Activated effector memory CD4-positive, alpha-beta T cell treated with anti-CD3 and anti-CD28 coated beads, Interleukin-2, amount 50 U/mL, for 16 hours (primary cell): ENCODE measurements at regions not wholly inside any gene's neighbourhood (a gene's known extent, or its start where the extent isn't known, plus 50 kb on each side); places are given as distances from the start of the nearest gene placed in this dataset.
"Not testable (repeated sequence)": the region's sequence is repeated elsewhere in the genome, so short reads cannot be mapped to it uniquely, and the experiment has no call there.

Experiments used
- DNase-seq: peaks from one replicate; pipeline ENCODE4 v3.0.0-alpha.2; 2020

- DNase-seq, result no peak
Observed at GRCh38 chr7:19290066-19290465, 144.8 kb upstream of the FERD3L start.

DNA sequence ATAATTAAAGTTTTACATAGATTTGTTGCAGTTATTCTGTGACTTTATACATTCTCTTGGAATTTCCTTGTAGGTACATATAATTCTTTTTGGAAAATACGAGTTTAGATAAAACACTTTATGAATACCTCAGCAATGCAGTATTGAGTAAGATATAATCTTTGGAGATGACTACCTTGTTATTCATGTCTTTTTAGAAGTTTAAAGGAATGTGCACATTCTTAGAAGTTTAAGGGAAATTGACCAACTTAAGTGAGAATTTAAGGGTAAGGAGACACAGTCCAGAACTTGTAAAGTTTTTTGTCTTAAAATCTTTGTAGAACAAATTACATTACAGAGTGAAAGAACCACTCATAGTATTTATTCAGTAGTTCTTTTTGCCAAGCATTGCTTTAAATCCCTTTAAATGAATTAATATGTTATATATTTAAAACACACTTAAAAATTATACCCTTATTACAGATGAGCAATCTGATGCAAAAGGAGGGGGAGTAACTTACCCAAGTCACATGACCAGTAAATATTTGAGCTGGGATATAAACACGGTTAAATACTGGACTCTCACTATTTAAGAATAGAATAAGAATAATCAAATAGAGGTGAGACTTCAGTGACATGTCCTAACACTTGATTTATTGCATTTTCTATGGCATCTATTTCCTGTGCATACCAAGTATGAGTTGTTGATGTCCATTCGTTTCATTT is 139.5 kb upstream of the FERD3L start:
- no peak for DNase-seq

DNA sequence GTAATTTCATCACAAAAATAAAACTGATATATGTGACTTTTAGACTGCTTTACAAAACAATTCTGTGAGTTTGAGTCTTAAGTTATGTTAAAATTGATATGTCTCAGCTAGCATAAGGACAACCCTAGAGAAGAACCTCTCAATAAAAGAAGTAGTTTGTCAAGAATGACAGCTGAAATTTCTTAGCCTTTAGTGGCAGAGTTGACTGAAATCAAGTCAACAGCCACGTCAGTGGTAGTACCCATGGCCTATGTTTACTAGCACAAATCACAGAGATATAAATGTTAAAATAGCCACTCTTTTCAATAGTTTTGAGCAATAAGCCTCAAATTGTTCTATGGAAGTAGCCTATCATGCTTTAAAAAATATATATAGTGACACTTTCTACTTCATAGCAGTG is 138.9 kb upstream of the FERD3L start:
- DNase-seq, result no peak

DNA sequence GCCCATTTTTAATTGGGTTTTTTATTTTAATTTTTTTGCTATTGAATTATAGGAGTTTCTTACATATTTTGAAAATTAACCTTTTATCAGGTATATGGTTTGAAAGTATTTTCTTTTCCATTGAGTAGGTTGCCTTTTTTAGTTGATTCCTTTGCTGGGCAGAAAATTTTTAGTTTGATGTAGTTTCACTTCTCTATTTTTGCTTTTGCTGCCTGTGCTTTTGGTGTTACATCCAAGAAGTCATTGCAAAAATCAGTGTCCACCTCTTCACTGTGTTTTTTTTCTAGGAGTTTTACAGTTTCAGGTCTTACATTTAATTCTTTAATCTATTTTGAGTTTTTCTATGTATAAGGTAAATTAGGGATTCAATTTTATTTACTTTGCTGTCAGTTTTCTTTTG is 129.8 kb upstream of the FERD3L start:
- no peak for DNase-seq

- not testable (repeated sequence) for DNase-seq
Observed at GRCh38 chr7:19272329-19272728, 127.1 kb upstream of the FERD3L start.

GRCh38 chr7:19269301-19269700 is 124.1 kb upstream of the FERD3L start:
- DNase-seq, result no peak

GRCh38 chr7:19268737-19269136 is 123.5 kb upstream of the FERD3L start:
- no peak for DNase-seq

GRCh38 chr7:19262826-19263225 is 117.6 kb upstream of the FERD3L start:
- DNase-seq, result no peak

GRCh38 chr7:19249281-19249680 is 104.1 kb upstream of the FERD3L start:
- no peak for DNase-seq

GRCh38 chr7:19248681-19249080 is 103.5 kb upstream of the FERD3L start:
- DNase-seq, result no peak

- DNase-seq, result no peak
Observed at GRCh38 chr7:19248115-19248514, 102.9 kb upstream of the FERD3L start.

GRCh38 chr7:19247017-19247416 is 101.8 kb upstream of the FERD3L start:
- no peak for DNase-seq

DNA sequence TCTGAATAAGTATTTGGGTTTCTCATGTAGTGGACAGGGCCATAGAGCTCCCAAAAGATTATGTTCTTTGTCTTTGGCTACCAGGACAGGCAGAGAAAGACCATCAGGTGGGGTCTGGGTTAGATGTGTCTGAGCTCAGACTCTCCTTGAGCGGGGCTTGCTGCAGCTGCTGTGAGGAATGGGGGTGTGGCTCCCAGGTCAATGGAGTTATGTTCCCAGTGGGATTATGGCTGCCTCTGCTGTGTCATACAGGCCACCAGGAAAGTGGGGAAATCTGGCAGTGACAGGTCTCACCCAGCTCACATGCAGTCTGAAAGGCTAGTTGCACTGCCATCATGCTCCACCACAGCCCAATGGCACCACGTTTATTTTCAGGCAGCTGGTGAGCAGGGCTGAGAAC is 97.0 kb upstream of the FERD3L start:
- no peak for DNase-seq

DNA sequence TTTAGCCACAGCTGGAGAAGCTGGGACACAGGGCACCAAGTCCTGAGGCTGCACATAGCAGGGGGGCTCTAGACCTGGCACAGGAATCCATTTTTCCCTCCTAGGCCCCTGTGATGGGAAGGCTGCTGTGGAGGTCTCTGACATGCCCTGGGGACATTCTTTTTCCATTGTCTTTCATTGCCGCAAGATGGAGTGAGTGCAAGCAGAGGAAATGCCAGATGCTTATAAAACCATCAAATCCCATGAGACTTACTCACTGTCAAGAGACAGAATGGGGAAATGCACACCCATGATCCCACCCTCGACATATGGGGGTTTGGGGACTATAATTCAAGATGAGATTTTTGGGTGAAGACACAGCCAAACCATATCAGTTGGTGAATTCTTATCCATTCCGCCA is 94.7 kb upstream of the FERD3L start:
- DNase-seq, result no peak

GRCh38 chr7:19235680-19236079 is 90.5 kb upstream of the FERD3L start:
- no peak for DNase-seq

DNA sequence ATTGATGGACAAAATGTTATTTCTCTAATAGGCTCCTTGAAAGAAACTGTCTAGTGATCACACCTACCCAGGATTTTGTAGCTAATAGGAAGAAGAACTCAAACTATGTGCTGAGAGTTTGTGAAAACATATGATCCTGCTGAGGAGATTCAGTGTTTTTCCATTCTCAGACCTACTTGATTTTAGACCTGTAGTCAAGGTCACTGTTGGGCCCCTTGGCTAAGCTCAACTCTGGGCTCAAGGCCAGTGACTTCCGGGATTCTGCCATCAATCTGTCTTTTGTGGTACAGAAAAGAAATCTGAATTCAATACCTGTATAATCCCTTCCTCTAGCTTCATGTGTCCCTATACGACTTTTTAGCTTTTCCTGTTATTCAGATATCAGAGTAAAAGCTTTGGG is 79.7 kb upstream of the FERD3L start:
- DNase-seq, result no peak

DNA sequence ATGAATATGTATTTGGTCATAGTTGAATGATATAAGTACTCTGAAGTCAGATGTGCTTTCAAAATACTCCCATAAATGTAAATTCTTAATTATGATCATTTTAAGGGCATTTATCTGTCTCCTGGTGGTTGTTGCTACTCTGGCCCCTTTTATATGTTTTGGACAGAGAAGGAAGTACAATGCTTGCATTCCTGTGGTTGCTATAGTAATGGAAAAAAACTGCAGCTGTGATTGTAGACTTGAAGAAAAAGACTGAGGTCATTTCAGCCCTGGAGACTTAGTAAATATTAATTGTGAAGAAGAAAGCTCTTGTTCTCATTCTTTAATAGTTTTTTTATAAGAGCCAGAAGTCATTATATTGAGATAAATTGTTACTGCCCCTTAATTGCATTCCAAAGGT is 70.2 kb upstream of the FERD3L start:
- no peak for DNase-seq

DNA sequence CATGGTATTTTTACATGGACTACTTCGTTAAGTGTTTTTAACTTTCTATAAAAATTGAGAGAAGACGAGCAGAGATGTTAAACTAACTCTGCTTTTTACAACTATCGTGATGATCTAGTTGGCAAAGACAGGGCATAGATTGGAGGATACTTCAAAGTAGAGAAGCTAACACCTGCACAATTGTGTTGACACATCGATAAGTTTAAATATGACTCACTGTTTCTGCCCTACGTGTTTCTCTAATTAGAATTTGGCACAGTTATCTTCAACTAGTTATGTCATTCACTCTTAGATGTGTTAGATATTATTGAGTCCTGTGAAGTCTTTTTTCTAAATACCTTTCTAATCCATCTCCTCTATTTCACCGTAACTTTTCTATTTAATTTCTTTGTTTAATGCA is 68.5 kb upstream of the FERD3L start:
- no peak for DNase-seq

GRCh38 chr7:19210893-19211413 is 65.7 kb upstream of the FERD3L start:
- no peak for DNase-seq

DNA sequence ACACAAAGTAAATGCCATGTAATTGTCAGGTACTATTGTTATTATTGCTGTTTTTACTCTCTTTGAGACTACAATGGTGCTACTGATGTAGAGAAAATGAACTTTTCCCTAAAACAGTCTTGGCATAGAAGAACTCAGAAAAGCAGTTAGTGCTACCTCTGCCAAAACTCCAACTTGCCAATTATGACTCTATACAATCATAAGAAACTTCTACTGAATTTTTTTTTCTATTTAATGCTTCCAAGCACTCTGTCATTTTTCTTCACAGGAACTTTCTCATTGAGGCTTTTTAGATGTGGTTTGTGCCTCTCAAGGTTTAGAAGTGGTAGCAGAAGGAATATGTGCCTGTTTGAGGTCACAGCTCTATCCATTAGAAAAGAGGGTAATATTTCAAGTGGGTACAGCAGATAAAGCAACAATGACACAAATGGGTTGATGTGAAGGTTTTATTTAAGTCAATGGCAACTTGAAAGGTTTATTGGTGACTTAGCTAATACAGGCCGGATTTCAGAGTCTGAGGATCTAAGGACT is 64.0 kb upstream of the FERD3L start:
- no peak for DNase-seq

DNA sequence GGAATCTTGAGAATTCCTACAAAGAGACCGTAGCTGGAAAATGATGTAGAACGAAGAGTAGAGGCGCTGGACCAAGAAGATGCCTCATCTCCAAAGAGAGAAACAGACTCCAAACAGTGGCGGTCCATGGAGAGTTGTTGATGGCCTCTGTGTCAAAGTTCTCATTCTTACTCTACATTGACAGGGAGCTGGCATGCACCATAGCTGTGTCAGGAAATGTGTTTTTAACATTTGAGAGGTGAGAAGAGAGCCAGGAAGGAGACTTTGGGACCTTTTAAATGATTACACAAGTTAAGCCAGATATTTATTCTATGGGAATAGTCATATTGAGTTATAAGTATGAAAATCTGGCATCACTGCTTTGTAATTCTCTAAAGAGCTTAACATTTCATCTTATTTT is 61.5 kb upstream of the FERD3L start:
- DNase-seq, result no peak

- no peak for DNase-seq
Observed at GRCh38 chr7:19203686-19204085, 58.5 kb upstream of the FERD3L start.

GRCh38 chr7:19202599-19202998 is 57.4 kb upstream of the FERD3L start:
- DNase-seq, result no peak
